ENCODE measurements at regions not wholly inside any gene's neighbourhood (a gene's known extent, or its start where the extent isn't known, plus 50 kb on each side); places are given as distances from the start of the nearest gene placed in this dataset.

DNA sequence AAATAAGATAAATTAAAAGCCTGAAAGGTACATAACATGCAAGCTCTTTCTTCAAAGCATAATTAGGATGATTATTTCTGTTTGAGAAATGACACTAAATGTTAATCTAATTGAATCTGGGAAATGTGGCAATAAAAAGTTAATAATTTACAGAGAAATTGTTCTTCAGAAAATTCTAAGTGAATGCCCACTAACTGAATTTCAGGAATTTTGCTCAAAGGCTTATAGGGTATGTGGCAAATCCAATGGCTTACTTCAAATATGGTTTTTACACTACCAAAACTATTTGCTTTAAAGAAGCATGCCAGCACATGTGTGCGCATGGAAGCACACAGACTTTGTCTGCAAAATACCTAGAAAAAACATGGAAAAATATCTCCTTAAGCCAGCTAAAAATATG, 186.6 kb upstream of the FOXD3 start (continued):
- TF ChIP-seq CBX3 (IDR thresholded peaks at IDR 0.05; ENCODE audit: low read depth), result no peak

DNA sequence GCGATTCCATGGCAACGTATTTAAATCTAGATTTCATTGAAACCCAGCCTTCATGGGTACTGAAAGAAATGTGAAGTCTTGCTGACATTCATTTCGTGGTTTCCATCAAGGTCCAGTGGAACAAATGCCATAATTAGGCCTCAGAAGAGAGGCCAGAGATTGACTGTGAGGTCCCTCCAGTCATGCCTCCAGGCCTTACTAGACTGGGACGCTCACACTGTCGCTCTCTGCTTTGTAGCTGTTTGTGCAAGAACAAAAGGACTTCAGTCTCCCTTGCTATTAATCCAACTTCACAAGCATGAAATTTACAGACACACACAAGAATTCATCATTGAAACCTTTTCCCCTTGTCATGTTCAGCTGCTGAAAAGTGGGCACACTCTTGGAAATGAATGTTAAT, 180.4 kb upstream of the FOXD3 start:
- intact Hi-C loops (cut with micrococcal nuclease), result loop anchor here (10.0 kb wide), 1 partner anchor 297 kb away; no protein-coding TSS in a partner anchor
- Histone ChIP-seq H3K4me3 (replicated peaks in 1 of 2; ENCODE audit: low read depth in 1 of 2, low read length in 2 of 2) (no peak overlapping the region), H4K20me1 (ENCODE audit: insufficient read depth) (no peaks in the 10 kb centered on the region), H3K27ac (ENCODE audit: low read depth, low read length) (no peak overlapping the region), H3K36me3 (ENCODE audit: control insufficient read depth in 1 of 2, insufficient read depth in 2 of 2, low read length in 2 of 2) (no peaks in the 10 kb centered on the region), H3K9me3 (ENCODE audit: control insufficient read depth in 1 of 2, insufficient read depth in 1 of 2, low read depth in 1 of 2, low read length in 2 of 2) (no peaks in the 10 kb centered on the region), H3K9ac (ENCODE audit: low read length) (no peak overlapping the region), H3K4me2 (ENCODE audit: low read length) (no peak overlapping the region), H3K27me3 (ENCODE audit: insufficient read depth, low read length) (peaks cover 20% of the 10 kb centered on the region), H3K9me2 (ENCODE audit: insufficient read depth) (no peaks in the 10 kb centered on the region), H3K79me2 (ENCODE audit: insufficient read depth, low read length) (no peaks in the 10 kb centered on the region), H2AFZ (ENCODE audit: low read depth, low read length, poor library complexity, severe bottlenecking) (no peak overlapping the region), H3K4me1 (ENCODE audit: control insufficient read depth in 1 of 2, insufficient read depth in 2 of 2, low read length in 2 of 2) (no peaks in the 10 kb centered on the region)
- BruUV-seq (replicated peaks), result no TSS peak
- CTCF ChIA-PET, result no interaction called here
- DNase-seq (ENCODE audit: low read depth, low spot score), result no peak
- TF ChIP-seq ZFX (IDR thresholded peaks at IDR 0.05) (no peak), TCF7L2 (IDR thresholded peaks at IDR 0.05; ENCODE audit: borderline replicate concordance, extremely low read depth, insufficient read depth, insufficient read length) (no peak)
- TF ChIP-seq, protein P1, sequence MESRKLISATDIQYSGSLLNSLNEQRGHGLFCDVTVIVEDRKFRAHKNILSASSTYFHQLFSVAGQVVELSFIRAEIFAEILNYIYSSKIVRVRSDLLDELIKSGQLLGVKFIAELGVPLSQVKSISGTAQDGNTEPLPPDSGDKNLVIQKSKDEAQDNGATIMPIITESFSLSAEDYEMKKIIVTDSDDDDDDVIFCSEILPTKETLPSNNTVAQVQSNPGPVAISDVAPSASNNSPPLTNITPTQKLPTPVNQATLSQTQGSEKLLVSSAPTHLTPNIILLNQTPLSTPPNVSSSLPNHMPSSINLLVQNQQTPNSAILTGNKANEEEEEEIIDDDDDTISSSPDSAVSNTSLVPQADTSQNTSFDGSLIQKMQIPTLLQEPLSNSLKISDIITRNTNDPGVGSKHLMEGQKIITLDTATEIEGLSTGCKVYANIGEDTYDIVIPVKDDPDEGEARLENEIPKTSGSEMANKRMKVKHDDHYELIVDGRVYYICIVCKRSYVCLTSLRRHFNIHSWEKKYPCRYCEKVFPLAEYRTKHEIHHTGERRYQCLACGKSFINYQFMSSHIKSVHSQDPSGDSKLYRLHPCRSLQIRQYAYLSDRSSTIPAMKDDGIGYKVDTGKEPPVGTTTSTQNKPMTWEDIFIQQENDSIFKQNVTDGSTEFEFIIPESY (IDR thresholded peaks at IDR 0.05; ENCODE audit: extremely low read depth, insufficient replicate concordance, low read length), result no peak
- RAD21 ChIA-PET (ENCODE audit: low non-redundant PET in 1 of 2, low total read pairs in 2 of 2, uncharacterized antibody in 2 of 2, unreplicated experiment in 2 of 2), result no interaction called here
- POLR2A ChIA-PET, result no interaction called here
- ATAC-seq, result no peak

DNA sequence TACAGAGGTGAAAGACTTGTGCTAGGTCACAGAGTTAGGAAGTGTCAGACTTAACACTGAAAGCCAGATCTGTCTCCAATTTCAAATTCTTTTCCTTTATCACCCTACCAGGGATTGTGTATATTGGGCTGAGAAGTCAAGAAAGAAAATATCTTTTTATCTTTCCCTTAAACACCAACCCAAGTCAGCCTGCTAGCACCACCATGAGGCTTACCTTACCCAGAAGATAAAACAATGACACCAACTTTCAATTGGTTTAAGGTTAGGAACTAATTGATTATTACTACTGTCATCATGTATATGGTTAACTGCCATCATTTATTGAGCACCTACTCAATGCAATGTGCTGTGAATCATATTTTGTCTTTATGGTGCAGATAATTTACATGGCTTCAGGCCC, 178.9 kb upstream of the FOXD3 start:
- H3K27ac ChIP-seq (ENCODE audit: low read depth, low read length), result no peak overlapping the region
- H3K36me3 ChIP-seq (ENCODE audit: control insufficient read depth in 1 of 2, insufficient read depth in 2 of 2, low read length in 2 of 2), result no peaks in the 10 kb centered on the region
- H3K79me2 ChIP-seq (ENCODE audit: insufficient read depth, low read length), result no peaks in the 10 kb centered on the region
- ChIA-PET POLR2A (no interaction called here), CTCF (no interaction called here), RAD21 (ENCODE audit: low non-redundant PET in 1 of 2, low total read pairs in 2 of 2, uncharacterized antibody in 2 of 2, unreplicated experiment in 2 of 2) (no interaction called here)
- H3K9ac ChIP-seq (ENCODE audit: low read length), result no peak overlapping the region
- H3K27me3 ChIP-seq (ENCODE audit: insufficient read depth, low read length), result peaks cover 14% of the 10 kb centered on the region; the same call in 1 of the 2 replicates
- BruUV-seq (replicated peaks), result no TSS peak
- no peak for ATAC-seq
- H3K9me3 ChIP-seq (ENCODE audit: control insufficient read depth in 1 of 2, insufficient read depth in 1 of 2, low read depth in 1 of 2, low read length in 2 of 2), result no peaks in the 10 kb centered on the region
- H3K4me3 ChIP-seq (replicated peaks in 1 of 2; ENCODE audit: low read depth in 1 of 2, low read length in 2 of 2), result no peak overlapping the region
- DNase-seq (ENCODE audit: low read depth, low spot score), result no peak
- H3K9me2 ChIP-seq (ENCODE audit: insufficient read depth), result no peaks in the 10 kb centered on the region
- H3K4me2 ChIP-seq (ENCODE audit: low read length), result no peak overlapping the region
- no peaks in the 10 kb centered on the region for H4K20me1 ChIP-seq (ENCODE audit: insufficient read depth)
- H2AFZ ChIP-seq (ENCODE audit: low read depth, low read length, poor library complexity, severe bottlenecking), result no peak overlapping the region
- intact Hi-C loops (cut with micrococcal nuclease), result loop anchor here (10.0 kb wide), 1 partner anchor 299 kb away; no protein-coding TSS in a partner anchor
- H3K4me1 ChIP-seq (ENCODE audit: control insufficient read depth in 1 of 2, insufficient read depth in 2 of 2, low read length in 2 of 2), result no peaks in the 10 kb centered on the region
- TF ChIP-seq RAD21 (IDR thresholded peaks at IDR 0.05; ENCODE audit: low read depth), result no peak
- no peak for TF ChIP-seq SIN3A (IDR thresholded peaks at IDR 0.05; ENCODE audit: low read depth)
- TF ChIP-seq ZFX (IDR thresholded peaks at IDR 0.05), result no peak
- TF ChIP-seq EZH2phosphoT487 (IDR thresholded peaks at IDR 0.05; ENCODE audit: borderline replicate concordance), result no peak
- TF ChIP-seq SRF (IDR thresholded peaks at IDR 0.05; ENCODE audit: low read depth), result no peak
- no peak for TF ChIP-seq TCF7L2 (IDR thresholded peaks at IDR 0.05; ENCODE audit: borderline replicate concordance, extremely low read depth, insufficient read depth, insufficient read length)
- no peak for TF ChIP-seq ELF1 (IDR thresholded peaks at IDR 0.05; ENCODE audit: borderline replicate concordance, low read depth)
- TF ChIP-seq SP1 (IDR thresholded peaks at IDR 0.05; ENCODE audit: low read depth), result no peak
- no peak for TF ChIP-seq CEBPB (IDR thresholded peaks at IDR 0.05; ENCODE audit: low read depth)
- no peak for TF ChIP-seq POLR2AphosphoS5 (IDR thresholded peaks at IDR 0.05; ENCODE audit: low read depth, low read length)
- no peak for TF ChIP-seq POLR2A (IDR thresholded peaks at IDR 0.05; ENCODE audit: borderline replicate concordance, extremely low read depth, insufficient read depth, insufficient read length)
- TF ChIP-seq ZNF274 (IDR thresholded peaks at IDR 0.05; ENCODE audit: low read depth, low read length), result no peak
- TF ChIP-seq, protein P2, sequence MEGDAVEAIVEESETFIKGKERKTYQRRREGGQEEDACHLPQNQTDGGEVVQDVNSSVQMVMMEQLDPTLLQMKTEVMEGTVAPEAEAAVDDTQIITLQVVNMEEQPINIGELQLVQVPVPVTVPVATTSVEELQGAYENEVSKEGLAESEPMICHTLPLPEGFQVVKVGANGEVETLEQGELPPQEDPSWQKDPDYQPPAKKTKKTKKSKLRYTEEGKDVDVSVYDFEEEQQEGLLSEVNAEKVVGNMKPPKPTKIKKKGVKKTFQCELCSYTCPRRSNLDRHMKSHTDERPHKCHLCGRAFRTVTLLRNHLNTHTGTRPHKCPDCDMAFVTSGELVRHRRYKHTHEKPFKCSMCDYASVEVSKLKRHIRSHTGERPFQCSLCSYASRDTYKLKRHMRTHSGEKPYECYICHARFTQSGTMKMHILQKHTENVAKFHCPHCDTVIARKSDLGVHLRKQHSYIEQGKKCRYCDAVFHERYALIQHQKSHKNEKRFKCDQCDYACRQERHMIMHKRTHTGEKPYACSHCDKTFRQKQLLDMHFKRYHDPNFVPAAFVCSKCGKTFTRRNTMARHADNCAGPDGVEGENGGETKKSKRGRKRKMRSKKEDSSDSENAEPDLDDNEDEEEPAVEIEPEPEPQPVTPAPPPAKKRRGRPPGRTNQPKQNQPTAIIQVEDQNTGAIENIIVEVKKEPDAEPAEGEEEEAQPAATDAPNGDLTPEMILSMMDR (IDR thresholded peaks at IDR 0.05 in 2 of 3, conservative IDR thresholded peaks at IDR 0.05 in 1 of 3; ENCODE audit: borderline replicate concordance in 1 of 3, insufficient read depth in 1 of 3, low read depth in 2 of 3, low read length in 2 of 3), result no peak
- no peak for TF ChIP-seq CBX3 (IDR thresholded peaks at IDR 0.05; ENCODE audit: low read depth)
